ENCODE measurements at regions not wholly inside any gene's neighbourhood (a gene's known extent, or its start where the extent isn't known, plus 50 kb on each side); places are given as distances from the start of the nearest gene placed in this dataset.

DNA sequence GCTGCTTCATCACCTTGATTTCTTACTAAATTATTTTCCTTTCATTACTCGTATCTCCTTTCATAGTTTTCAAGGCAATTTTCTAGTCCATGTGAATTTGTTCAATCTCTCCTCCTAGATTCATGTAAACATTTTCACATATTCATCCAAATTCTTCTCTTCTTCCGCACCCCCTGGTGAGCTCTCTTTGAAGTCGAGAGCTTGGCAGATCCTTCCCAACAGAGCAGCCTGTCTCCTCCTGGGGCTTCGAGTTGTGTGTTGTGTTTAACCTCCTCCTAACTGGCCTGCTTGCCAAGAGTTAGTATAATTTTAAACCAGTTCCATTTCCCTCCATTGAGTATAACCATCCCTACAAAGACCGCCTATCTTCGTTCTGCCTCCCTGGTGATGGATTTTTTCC lies 272.4 kb upstream of the CELF2 start:
- TF ChIP-seq POLR2A (IDR thresholded peaks at IDR 0.05), result no peak
- TF ChIP-seq, protein P1, sequence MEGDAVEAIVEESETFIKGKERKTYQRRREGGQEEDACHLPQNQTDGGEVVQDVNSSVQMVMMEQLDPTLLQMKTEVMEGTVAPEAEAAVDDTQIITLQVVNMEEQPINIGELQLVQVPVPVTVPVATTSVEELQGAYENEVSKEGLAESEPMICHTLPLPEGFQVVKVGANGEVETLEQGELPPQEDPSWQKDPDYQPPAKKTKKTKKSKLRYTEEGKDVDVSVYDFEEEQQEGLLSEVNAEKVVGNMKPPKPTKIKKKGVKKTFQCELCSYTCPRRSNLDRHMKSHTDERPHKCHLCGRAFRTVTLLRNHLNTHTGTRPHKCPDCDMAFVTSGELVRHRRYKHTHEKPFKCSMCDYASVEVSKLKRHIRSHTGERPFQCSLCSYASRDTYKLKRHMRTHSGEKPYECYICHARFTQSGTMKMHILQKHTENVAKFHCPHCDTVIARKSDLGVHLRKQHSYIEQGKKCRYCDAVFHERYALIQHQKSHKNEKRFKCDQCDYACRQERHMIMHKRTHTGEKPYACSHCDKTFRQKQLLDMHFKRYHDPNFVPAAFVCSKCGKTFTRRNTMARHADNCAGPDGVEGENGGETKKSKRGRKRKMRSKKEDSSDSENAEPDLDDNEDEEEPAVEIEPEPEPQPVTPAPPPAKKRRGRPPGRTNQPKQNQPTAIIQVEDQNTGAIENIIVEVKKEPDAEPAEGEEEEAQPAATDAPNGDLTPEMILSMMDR (IDR thresholded peaks at IDR 0.05), result no peak
- no peak for TF ChIP-seq POLR2AphosphoS5 (IDR thresholded peaks at IDR 0.05; ENCODE audit: insufficient read depth in 1 of 2, low read depth in 1 of 2)
